ENCODE measurements at regions not wholly inside any gene's neighbourhood (a gene's known extent, or its start where the extent isn't known, plus 50 kb on each side); places are given as distances from the start of the nearest gene placed in this dataset.
"Not testable (repeated sequence)": the region's sequence is repeated elsewhere in the genome, so short reads cannot be mapped to it uniquely, and the experiment has no call there.

- DNase-seq, result no peak
These were observed 105.2 kb upstream of the AMZ2 start for GRCh38 chr17:68142595-68142994.

- no peak for DNase-seq
These were observed 104.4 kb upstream of the AMZ2 start for GRCh38 chr17:68143425-68143824.

- DNase-seq, result no peak
These were observed 102.8 kb upstream of the AMZ2 start for GRCh38 chr17:68145088-68145487.

- no peak for DNase-seq
These were observed 98.9 kb upstream of the AMZ2 start for GRCh38 chr17:68148936-68149335.

GRCh38 chr17:68152161-68152571 is 95.7 kb upstream of the AMZ2 start:
- DNase-seq, result no peak

GRCh38 chr17:68155692-68156091 is 92.2 kb upstream of the AMZ2 start:
- DNase-seq, result no peak

- DNase-seq, result no peak
These were observed 86.0 kb upstream of the AMZ2 start for GRCh38 chr17:68161644-68162428.

GRCh38 chr17:68168273-68169164 is 79.3 kb upstream of the AMZ2 start:
- DNase-seq, result not testable (repeated sequence)

GRCh38 chr17:68169165-68169821 is 78.5 kb upstream of the AMZ2 start:
- DNase-seq, result not testable (repeated sequence)

- no peak for DNase-seq
These were observed 78.0 kb upstream of the AMZ2 start for GRCh38 chr17:68169840-68170239.

GRCh38 chr17:68170246-68170645 is 77.6 kb upstream of the AMZ2 start:
- no peak for DNase-seq

GRCh38 chr17:68172461-68172954 is 75.3 kb upstream of the AMZ2 start:
- DNase-seq, result peak; percentile 37 to 76

- no peak for DNase-seq
These were observed 72.4 kb upstream of the AMZ2 start for GRCh38 chr17:68175416-68175815.

GRCh38 chr17:68175905-68176304 is 71.9 kb upstream of the AMZ2 start:
- DNase-seq, result no peak

GRCh38 chr17:68176718-68177117 is 71.1 kb upstream of the AMZ2 start:
- DNase-seq, result no peak

GRCh38 chr17:68178831-68179230 is 69.0 kb upstream of the AMZ2 start:
- DNase-seq, result no peak

- DNase-seq, result no peak
These were observed 68.5 kb upstream of the AMZ2 start for GRCh38 chr17:68179236-68179925.

GRCh38 chr17:68179926-68180285 is 67.9 kb upstream of the AMZ2 start:
- DNase-seq, result no peak

- DNase-seq, result no peak
These were observed 65.9 kb upstream of the AMZ2 start for GRCh38 chr17:68182011-68182306.

- no peak for DNase-seq
These were observed 64.8 kb upstream of the AMZ2 start for GRCh38 chr17:68182940-68183551.

GRCh38 chr17:68184141-68184571 is 63.7 kb upstream of the AMZ2 start:
- no peak for DNase-seq

GRCh38 chr17:68184816-68185436 is 62.9 kb upstream of the AMZ2 start:
- no peak for DNase-seq

All from NCI-H1930 (cell line).